GM12878 (cell line): ENCODE measurements at regions not wholly inside any gene's neighbourhood (a gene's known extent, or its start where the extent isn't known, plus 50 kb on each side); places are given as distances from the start of the nearest gene placed in this dataset.

Source experiments
- BCL11A ChIP-seq: IDR thresholded peaks from 2 replicates; pipeline ENCODE4 v1.6.1; 2011; ENCODE audit warnings: low read depth, low read length
- BMI1 ChIP-seq: fragments of 450-650 bp; IDR thresholded peaks from 2 replicates; pipeline ENCODE4 v1.6.1; 2016; ENCODE audit warnings: mild to moderate bottlenecking, moderate library complexity, borderline replicate concordance
- CBX5 ChIP-seq: sonication (generic); IDR thresholded peaks from 2 replicates; pipeline ENCODE4 v1.6.1; 2016; ENCODE audit warnings: low read depth, moderate library complexity, mild to moderate bottlenecking, inconsistent platforms
- EGR1 ChIP-seq, 2 experiments: IDR thresholded peaks; 1 replicate in 1 of 2; 2 replicates in 1 of 2; pipeline ENCODE4 v1.6.1; 2011 to 2012; ENCODE audit warnings: low read depth in 2 of 2, low read length in 2 of 2, borderline replicate concordance in 1 of 2, mild to moderate bottlenecking in 1 of 2, moderate library complexity in 1 of 2
- FOXM1 ChIP-seq: IDR thresholded peaks from 2 replicates; pipeline ENCODE4 v1.6.1; 2012; ENCODE audit warnings: low read depth, mild to moderate bottlenecking, inconsistent platforms, low read length, moderate library complexity
- GATAD2B ChIP-seq: fragments of 450-650 bp; conservative IDR thresholded peaks from 2 replicates; pipeline ENCODE4 v1.6.1; 2017; ENCODE audit warnings: low read depth, mild to moderate bottlenecking, moderate library complexity
- HCFC1 ChIP-seq: fragments of 150-350 bp; IDR thresholded peaks from 2 replicates; pipeline ENCODE4 v1.6.1; 2014; ENCODE audit warnings: low read length
- MAX ChIP-seq: IDR thresholded peaks from 2 replicates; pipeline ENCODE4 v1.6.1; 2012; ENCODE audit warnings: low read depth, low read length, improper control_type of control experiment
- PKNOX1 ChIP-seq: fragments of 450-650 bp; IDR thresholded peaks from 2 replicates; pipeline ENCODE4 v1.6.1; 2016; ENCODE audit warnings: mild to moderate bottlenecking
- RELA ChIP-seq: fragments of 450-650 bp; IDR thresholded peaks from 2 replicates; pipeline ENCODE4 v1.8.0; 2014; ENCODE audit warnings: borderline replicate concordance; ENCODE audit not compliant: partially characterized antibody
- SMAD5 ChIP-seq: IDR thresholded peaks from 2 replicates; pipeline ENCODE4 v1.6.1; 2016; ENCODE audit warnings: antibody characterized with exemption, low read depth
- SPI1 ChIP-seq: IDR thresholded peaks from 2 replicates; pipeline ENCODE4 v1.6.1; 2011; ENCODE audit warnings: low read depth, mild to moderate bottlenecking, low read length, moderate library complexity, borderline replicate concordance; ENCODE audit not compliant: insufficient read depth
- SREBF1 ChIP-seq: IDR thresholded peaks from 2 replicates; pipeline ENCODE4 v1.6.1; 2012; ENCODE audit warnings: mild to moderate bottlenecking, low read length
- ZNF24 ChIP-seq: fragments of 450-650 bp; IDR thresholded peaks from 2 replicates; pipeline ENCODE4 v1.6.1; 2017; ENCODE audit warnings: antibody characterized with exemption, mild to moderate bottlenecking
- ZNF687 ChIP-seq: fragments of 450-650 bp; IDR thresholded peaks from 2 replicates; pipeline ENCODE4 v1.6.1; 2017; ENCODE audit warnings: mild to moderate bottlenecking, moderate library complexity
- TF ChIP-seq, protein P1 (sequence below): fragments of 450-650 bp; IDR thresholded peaks from 2 replicates; pipeline ENCODE4 v1.6.1; 2017; ENCODE audit warnings: mild to moderate bottlenecking, moderate library complexity
- TF ChIP-seq, protein P2 (sequence below): fragments of 450-650 bp; IDR thresholded peaks from 2 replicates; pipeline ENCODE4 v1.6.1; 2017; ENCODE audit warnings: mild to moderate bottlenecking, low read depth, inconsistent platforms; ENCODE audit not compliant: poor library complexity, severe bottlenecking

DNA sequence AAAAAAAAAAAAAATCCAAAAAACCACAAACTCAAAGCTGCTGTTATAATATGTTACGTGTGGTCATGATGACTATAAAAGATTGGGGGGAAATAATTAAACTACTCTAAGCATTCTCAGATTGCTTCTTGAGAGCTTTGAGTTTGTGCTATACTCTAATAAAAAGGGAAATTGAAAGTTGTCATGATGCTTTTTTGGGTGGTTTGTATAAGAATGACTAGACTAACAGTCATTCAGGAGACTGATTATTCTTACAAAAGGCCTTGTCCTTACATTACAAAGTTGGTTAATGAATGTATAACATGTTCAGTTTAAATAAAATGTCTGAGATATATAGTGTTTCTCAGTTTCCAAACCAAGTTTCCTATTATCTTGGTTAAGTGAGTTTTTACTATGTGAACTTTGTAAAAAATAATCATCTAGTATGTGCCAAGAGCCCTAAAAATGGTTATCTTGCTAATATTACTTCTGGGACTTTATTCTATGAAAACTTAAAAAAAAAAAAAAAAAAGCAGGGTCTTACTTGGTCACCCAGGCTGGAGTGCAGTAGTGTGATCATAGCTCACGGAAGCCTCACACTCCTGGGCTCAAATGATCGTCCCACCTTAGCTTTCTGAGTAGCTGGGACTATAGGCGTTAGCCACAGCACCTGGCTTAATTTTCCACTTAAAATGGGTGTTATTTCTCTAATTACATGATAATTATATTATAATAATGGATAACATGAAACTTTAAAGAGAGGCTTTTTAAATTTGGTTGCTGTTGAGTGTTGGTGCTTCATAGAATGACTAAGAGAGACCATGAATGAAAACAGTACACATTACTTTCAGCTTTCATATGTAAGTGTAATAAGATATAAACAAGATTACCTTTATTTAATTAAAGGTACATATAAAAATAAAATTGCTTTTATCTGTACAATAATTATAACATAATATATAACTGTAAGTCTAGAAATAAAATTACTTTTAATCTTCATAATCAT, 459.6 kb upstream of the RGS6 start (continued):
- peak; percentile 64; the same call in 1 of the 2 replicates for TF ChIP-seq ZNF687
- TF ChIP-seq, protein P1, sequence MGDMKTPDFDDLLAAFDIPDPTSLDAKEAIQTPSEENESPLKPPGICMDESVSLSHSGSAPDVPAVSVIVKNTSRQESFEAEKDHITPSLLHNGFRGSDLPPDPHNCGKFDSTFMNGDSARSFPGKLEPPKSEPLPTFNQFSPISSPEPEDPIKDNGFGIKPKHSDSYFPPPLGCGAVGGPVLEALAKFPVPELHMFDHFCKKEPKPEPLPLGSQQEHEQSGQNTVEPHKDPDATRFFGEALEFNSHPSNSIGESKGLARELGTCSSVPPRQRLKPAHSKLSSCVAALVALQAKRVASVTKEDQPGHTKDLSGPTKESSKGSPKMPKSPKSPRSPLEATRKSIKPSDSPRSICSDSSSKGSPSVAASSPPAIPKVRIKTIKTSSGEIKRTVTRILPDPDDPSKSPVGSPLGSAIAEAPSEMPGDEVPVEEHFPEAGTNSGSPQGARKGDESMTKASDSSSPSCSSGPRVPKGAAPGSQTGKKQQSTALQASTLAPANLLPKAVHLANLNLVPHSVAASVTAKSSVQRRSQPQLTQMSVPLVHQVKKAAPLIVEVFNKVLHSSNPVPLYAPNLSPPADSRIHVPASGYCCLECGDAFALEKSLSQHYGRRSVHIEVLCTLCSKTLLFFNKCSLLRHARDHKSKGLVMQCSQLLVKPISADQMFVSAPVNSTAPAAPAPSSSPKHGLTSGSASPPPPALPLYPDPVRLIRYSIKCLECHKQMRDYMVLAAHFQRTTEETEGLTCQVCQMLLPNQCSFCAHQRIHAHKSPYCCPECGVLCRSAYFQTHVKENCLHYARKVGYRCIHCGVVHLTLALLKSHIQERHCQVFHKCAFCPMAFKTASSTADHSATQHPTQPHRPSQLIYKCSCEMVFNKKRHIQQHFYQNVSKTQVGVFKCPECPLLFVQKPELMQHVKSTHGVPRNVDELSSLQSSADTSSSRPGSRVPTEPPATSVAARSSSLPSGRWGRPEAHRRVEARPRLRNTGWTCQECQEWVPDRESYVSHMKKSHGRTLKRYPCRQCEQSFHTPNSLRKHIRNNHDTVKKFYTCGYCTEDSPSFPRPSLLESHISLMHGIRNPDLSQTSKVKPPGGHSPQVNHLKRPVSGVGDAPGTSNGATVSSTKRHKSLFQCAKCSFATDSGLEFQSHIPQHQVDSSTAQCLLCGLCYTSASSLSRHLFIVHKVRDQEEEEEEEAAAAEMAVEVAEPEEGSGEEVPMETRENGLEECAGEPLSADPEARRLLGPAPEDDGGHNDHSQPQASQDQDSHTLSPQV: no peak
- no peak for TF ChIP-seq HCFC1
- TF ChIP-seq SMAD5: no peak
- 0 out of 2 replicates have a peak, but pooled peaks have one; percentile 59 for TF ChIP-seq FOXM1
- TF ChIP-seq BCL11A: peak; percentile 41; the same call in 1 of the 2 replicates
- no peak for TF ChIP-seq ZNF24
- TF ChIP-seq, protein P2, sequence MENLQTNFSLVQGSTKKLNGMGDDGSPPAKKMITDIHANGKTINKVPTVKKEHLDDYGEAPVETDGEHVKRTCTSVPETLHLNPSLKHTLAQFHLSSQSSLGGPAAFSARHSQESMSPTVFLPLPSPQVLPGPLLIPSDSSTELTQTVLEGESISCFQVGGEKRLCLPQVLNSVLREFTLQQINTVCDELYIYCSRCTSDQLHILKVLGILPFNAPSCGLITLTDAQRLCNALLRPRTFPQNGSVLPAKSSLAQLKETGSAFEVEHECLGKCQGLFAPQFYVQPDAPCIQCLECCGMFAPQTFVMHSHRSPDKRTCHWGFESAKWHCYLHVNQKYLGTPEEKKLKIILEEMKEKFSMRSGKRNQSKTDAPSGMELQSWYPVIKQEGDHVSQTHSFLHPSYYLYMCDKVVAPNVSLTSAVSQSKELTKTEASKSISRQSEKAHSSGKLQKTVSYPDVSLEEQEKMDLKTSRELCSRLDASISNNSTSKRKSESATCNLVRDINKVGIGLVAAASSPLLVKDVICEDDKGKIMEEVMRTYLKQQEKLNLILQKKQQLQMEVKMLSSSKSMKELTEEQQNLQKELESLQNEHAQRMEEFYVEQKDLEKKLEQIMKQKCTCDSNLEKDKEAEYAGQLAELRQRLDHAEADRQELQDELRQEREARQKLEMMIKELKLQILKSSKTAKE: peak; percentile 55
- no peak for TF ChIP-seq BMI1
- no peak for TF ChIP-seq PKNOX1
- no peak for TF ChIP-seq MAX
- no peak for TF ChIP-seq CBX5
- no peak for TF ChIP-seq EGR1 (IDR thresholded peaks at IDR 0.05; ENCODE audit: borderline replicate concordance in 1 of 2, low read depth in 2 of 2, low read length in 2 of 2)
- TF ChIP-seq GATAD2B: no peak
- no peak for TF ChIP-seq RELA
- no peak for TF ChIP-seq SREBF1
- TF ChIP-seq SPI1: no peak
